AG10803 (cell line): ENCODE measurements at regions not wholly inside any gene's neighbourhood (a gene's known extent, or its start where the extent isn't known, plus 50 kb on each side); places are given as distances from the start of the nearest gene placed in this dataset.

Experiments
- DNase-seq: peaks from one replicate; pipeline ENCODE4 v3.0.0; 2010; ENCODE audit warnings: low read depth
- H3K4me3 ChIP-seq: 2 replicates; pipeline ENCODE4 v1.5.1; 2011; ENCODE audit warnings: mild to moderate bottlenecking, low read length, control low read depth
- TF ChIP-seq, protein P1 (sequence below): conservative IDR thresholded peaks from 2 replicates; pipeline ENCODE4 v1.5.1; 2011; ENCODE audit warnings: mild to moderate bottlenecking, low read length, control low read depth, inconsistent platforms

GRCh38 chr3:106488331-106488730 is 619.5 kb upstream of the CBLB start:
- TF ChIP-seq, protein P1, sequence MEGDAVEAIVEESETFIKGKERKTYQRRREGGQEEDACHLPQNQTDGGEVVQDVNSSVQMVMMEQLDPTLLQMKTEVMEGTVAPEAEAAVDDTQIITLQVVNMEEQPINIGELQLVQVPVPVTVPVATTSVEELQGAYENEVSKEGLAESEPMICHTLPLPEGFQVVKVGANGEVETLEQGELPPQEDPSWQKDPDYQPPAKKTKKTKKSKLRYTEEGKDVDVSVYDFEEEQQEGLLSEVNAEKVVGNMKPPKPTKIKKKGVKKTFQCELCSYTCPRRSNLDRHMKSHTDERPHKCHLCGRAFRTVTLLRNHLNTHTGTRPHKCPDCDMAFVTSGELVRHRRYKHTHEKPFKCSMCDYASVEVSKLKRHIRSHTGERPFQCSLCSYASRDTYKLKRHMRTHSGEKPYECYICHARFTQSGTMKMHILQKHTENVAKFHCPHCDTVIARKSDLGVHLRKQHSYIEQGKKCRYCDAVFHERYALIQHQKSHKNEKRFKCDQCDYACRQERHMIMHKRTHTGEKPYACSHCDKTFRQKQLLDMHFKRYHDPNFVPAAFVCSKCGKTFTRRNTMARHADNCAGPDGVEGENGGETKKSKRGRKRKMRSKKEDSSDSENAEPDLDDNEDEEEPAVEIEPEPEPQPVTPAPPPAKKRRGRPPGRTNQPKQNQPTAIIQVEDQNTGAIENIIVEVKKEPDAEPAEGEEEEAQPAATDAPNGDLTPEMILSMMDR, result no peak
- no peak for DNase-seq

DNA sequence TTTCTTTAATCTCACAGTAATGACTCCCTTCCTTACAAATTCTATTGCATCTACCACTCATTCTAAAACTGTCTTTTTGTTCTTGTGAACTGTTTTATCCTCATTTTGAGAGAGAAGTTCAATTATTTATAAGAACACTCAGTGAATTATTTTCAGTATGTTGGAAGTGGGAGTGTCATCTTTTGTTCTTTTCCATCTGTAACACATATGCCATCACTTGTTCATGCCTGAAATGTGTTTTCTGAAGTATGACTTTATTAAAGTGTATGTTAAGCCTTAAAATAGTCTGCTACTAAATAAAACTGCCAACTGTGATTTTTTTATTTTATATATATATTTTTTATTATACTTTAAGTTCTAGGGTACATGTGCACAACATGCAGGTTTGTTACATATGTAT is 623.0 kb upstream of the CBLB start:
- H3K4me3 ChIP-seq, result no peak overlapping the region
- no peak for DNase-seq
- TF ChIP-seq, protein P1, result no peak

More at GRCh38 chr3:106488331-106488730, 619.5 kb upstream of the CBLB start:
- H3K4me3 ChIP-seq, result no peak overlapping the region

DNA sequence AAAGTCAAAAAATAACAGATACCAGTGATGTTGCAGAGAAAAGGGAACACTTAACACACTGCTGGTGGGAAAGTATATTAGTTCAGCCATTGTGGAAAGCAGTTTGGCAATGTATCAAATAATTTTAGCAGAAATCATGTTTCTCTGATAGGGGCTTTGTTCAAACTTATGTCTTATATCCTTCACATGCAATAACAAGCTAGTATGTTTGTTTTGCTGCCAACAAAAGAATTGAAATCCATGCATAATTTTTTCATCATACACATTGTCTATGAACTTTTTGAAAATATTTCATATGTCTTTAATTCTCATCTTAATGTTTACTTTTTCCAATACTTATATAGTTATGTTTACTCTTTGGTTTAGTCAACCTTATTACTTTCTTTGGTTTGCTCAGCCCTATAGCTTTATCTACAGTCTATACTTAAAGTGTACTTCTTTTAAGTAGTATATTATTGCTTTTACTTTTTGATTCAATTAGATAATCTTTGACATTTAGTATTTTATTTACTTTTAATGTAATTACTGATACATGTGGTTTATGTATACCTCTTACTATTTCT is 639.6 kb upstream of the CBLB start:
- TF ChIP-seq, protein P1, result no peak
- no peak for DNase-seq
- H3K4me3 ChIP-seq, result no peak overlapping the region

DNA sequence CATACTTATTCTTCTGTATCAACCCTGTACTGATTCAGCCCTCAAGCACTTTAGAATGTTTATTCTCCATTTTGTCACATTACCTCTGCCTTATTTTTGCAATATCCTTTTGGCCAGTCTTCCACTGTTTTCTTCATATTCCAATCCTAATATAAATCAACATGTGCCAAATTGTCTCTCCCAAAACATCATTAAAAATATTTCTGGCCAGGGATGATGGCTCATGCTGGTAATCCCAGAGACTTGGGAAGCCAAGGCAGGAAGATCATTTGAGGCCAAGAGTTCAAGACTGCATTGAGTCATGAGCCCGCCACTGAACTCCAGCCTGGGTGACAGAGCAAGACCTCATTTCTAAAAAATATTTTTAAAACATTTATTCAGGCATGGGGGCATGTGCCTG is 641.4 kb upstream of the CBLB start:
- TF ChIP-seq, protein P1, result no peak
- DNase-seq, result peak; percentile 82
- H3K4me3 ChIP-seq, result no peak overlapping the region

GRCh38 chr3:106512846-106513245 is 644.0 kb upstream of the CBLB start:
- TF ChIP-seq, protein P1, result no peak
- no peak overlapping the region for H3K4me3 ChIP-seq
- no peak for DNase-seq

DNA sequence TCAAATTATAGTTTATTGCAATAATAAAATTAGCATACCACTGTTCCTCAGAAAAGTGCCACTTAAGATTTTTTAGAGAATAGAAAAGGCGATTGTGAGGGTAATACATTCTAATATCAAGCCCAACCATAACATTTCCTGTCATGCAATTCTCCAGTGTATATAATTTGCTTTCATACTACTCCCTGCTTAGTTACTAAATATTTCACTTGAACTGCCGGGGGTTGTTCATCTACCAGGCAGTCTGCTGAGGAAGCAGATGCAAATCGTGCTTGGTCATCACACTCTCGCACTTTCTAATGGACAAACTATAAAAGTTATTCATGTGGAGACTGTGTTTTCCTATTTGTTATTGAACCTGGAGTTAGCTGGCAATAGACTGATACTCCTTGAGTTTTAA is 645.6 kb upstream of the CBLB start:
- DNase-seq, result no peak
- TF ChIP-seq, protein P1, result no peak
- H3K4me3 ChIP-seq, result no peak overlapping the region

DNA sequence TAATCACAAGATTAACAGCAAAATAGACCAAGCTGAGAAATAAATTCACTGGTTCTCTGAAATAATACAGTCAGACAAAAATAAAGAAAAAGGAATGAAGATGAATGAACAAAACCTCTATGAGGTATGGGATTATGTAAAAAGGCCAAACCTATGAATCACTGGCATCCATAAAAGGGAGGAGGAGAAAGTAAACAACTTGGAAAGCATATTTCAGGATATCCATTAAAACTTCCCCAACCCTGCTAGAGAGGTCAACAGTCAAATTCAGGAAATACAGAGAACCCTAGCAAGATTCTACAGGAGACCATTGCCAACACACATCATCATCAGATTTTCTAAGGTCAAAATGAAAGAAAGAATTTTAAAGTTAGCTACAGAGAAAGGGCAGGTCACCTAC is 649.7 kb upstream of the CBLB start:
- H3K4me3 ChIP-seq, result no peak overlapping the region
- TF ChIP-seq, protein P1, result no peak
- DNase-seq, result peak; percentile 55
